ENCODE measurements at regions not wholly inside any gene's neighbourhood (a gene's known extent, or its start where the extent isn't known, plus 50 kb on each side); places are given as distances from the start of the nearest gene placed in this dataset.

- Histone ChIP-seq H3K27me3 (ENCODE audit: low read length) (no peaks in the 10 kb centered on the region), H3K9ac (ENCODE audit: low read length) (no peak overlapping the region), H3K9me2 (replicated peaks; ENCODE audit: insufficient read depth, low read length) (no peaks in the 10 kb centered on the region), H3K27ac (ENCODE audit: low read length) (no peak overlapping the region), H3K4me1 (ENCODE audit: low read length) (no peaks in the 10 kb centered on the region), H3K9me3 (ENCODE audit: low read length) (peaks cover 23% of the 10 kb centered on the region), H3K4me3 (ENCODE audit: low read length) (no peak overlapping the region), H3K4me2 (ENCODE audit: low read depth, low read length, poor library complexity, severe bottlenecking) (no peak overlapping the region), H3K79me2 (ENCODE audit: low read length) (no peaks in the 10 kb centered on the region), H4K20me1 (ENCODE audit: insufficient read depth, low read depth, low read length) (no peaks in the 10 kb centered on the region), H2AFZ (ENCODE audit: low read length) (no peak overlapping the region), H3K36me3 (ENCODE audit: insufficient read depth, low read length) (no peaks in the 10 kb centered on the region)
- no peak for DNase-seq
These were observed 994.9 kb downstream of the ADGRL2 start for GRCh38 chr1:82795508-82796149.

- no peak overlapping the region for H3K9ac ChIP-seq (ENCODE audit: low read length)
- no peak overlapping the region for H2AFZ ChIP-seq (ENCODE audit: low read length)
- H4K20me1 ChIP-seq (ENCODE audit: insufficient read depth, low read depth, low read length): no peaks in the 10 kb centered on the region
- no peak overlapping the region for H3K4me3 ChIP-seq (ENCODE audit: low read length)
- no peaks in the 10 kb centered on the region for H3K9me2 ChIP-seq (replicated peaks; ENCODE audit: insufficient read depth, low read length)
- DNase-seq: no peak
- no peak overlapping the region for H3K27ac ChIP-seq (ENCODE audit: low read length)
- H3K9me3 ChIP-seq (ENCODE audit: low read length): peaks cover 18% of the 10 kb centered on the region
- H3K4me1 ChIP-seq (ENCODE audit: low read length): no peaks in the 10 kb centered on the region
- H3K4me2 ChIP-seq (ENCODE audit: low read depth, low read length, poor library complexity, severe bottlenecking): no peak overlapping the region
- no peaks in the 10 kb centered on the region for H3K27me3 ChIP-seq (ENCODE audit: low read length)
- H3K36me3 ChIP-seq (ENCODE audit: insufficient read depth, low read length): no peaks in the 10 kb centered on the region
- no peaks in the 10 kb centered on the region for H3K79me2 ChIP-seq (ENCODE audit: low read length)
These were observed 991.4 kb downstream of the ADGRL2 start for GRCh38 chr1:82792151-82792550.

- H2AFZ ChIP-seq (ENCODE audit: low read length): no peak overlapping the region
- H3K4me3 ChIP-seq (ENCODE audit: low read length): no peak overlapping the region
- H3K27ac ChIP-seq (ENCODE audit: low read length): no peak overlapping the region
- no peak for DNase-seq
- H3K9me2 ChIP-seq (replicated peaks; ENCODE audit: insufficient read depth, low read length): no peaks in the 10 kb centered on the region
- H4K20me1 ChIP-seq (ENCODE audit: insufficient read depth, low read depth, low read length): no peaks in the 10 kb centered on the region
- no peaks in the 10 kb centered on the region for H3K79me2 ChIP-seq (ENCODE audit: low read length)
- H3K27me3 ChIP-seq (ENCODE audit: low read length): no peaks in the 10 kb centered on the region
- H3K9ac ChIP-seq (ENCODE audit: low read length): no peak overlapping the region
- H3K36me3 ChIP-seq (ENCODE audit: insufficient read depth, low read length): no peaks in the 10 kb centered on the region
- no peaks in the 10 kb centered on the region for H3K4me1 ChIP-seq (ENCODE audit: low read length)
- H3K9me3 ChIP-seq (ENCODE audit: low read length): peaks cover 11% of the 10 kb centered on the region; the same call in 1 of the 2 replicates
- H3K4me2 ChIP-seq (ENCODE audit: low read depth, low read length, poor library complexity, severe bottlenecking): no peak overlapping the region
These were observed 989.8 kb downstream of the ADGRL2 start for GRCh38 chr1:82790556-82790955.

GRCh38 chr1:82788660-82789059, 987.9 kb downstream of the ADGRL2 start:
- Histone ChIP-seq H3K4me2 (ENCODE audit: low read depth, low read length, poor library complexity, severe bottlenecking) (no peak overlapping the region), H3K27ac (ENCODE audit: low read length) (no peak overlapping the region), H3K9me3 (ENCODE audit: low read length) (peaks cover 14% of the 10 kb centered on the region; the same call in 1 of the 2 replicates), H3K36me3 (ENCODE audit: insufficient read depth, low read length) (no peaks in the 10 kb centered on the region), H3K4me1 (ENCODE audit: low read length) (no peaks in the 10 kb centered on the region), H4K20me1 (ENCODE audit: insufficient read depth, low read depth, low read length) (no peaks in the 10 kb centered on the region), H3K4me3 (ENCODE audit: low read length) (no peak overlapping the region), H3K9me2 (replicated peaks; ENCODE audit: insufficient read depth, low read length) (no peaks in the 10 kb centered on the region), H3K27me3 (ENCODE audit: low read length) (no peaks in the 10 kb centered on the region), H3K9ac (ENCODE audit: low read length) (no peak overlapping the region), H2AFZ (ENCODE audit: low read length) (no peak overlapping the region), H3K79me2 (ENCODE audit: low read length) (no peaks in the 10 kb centered on the region)
- no peak for DNase-seq

- Histone ChIP-seq H3K27ac (ENCODE audit: low read length) (no peak overlapping the region), H3K9me2 (replicated peaks; ENCODE audit: insufficient read depth, low read length) (no peaks in the 10 kb centered on the region), H3K36me3 (ENCODE audit: insufficient read depth, low read length) (no peaks in the 10 kb centered on the region), H3K4me2 (ENCODE audit: low read depth, low read length, poor library complexity, severe bottlenecking) (no peak overlapping the region), H3K9me3 (ENCODE audit: low read length) (peaks cover 14% of the 10 kb centered on the region; the same call in 1 of the 2 replicates), H3K27me3 (ENCODE audit: low read length) (no peaks in the 10 kb centered on the region), H3K79me2 (ENCODE audit: low read length) (no peaks in the 10 kb centered on the region), H4K20me1 (ENCODE audit: insufficient read depth, low read depth, low read length) (no peaks in the 10 kb centered on the region), H3K4me1 (ENCODE audit: low read length) (no peaks in the 10 kb centered on the region), H2AFZ (ENCODE audit: low read length) (no peak overlapping the region), H3K4me3 (ENCODE audit: low read length) (no peak overlapping the region), H3K9ac (ENCODE audit: low read length) (no peak overlapping the region)
- DNase-seq: no peak
These were observed 987.3 kb downstream of the ADGRL2 start for GRCh38 chr1:82788038-82788437.

- no peak overlapping the region for H2AFZ ChIP-seq (ENCODE audit: low read length)
- no peaks in the 10 kb centered on the region for H3K36me3 ChIP-seq (ENCODE audit: insufficient read depth, low read length)
- H3K9me3 ChIP-seq (ENCODE audit: low read length): peaks cover 14% of the 10 kb centered on the region; the same call in 1 of the 2 replicates
- no peaks in the 10 kb centered on the region for H3K9me2 ChIP-seq (replicated peaks; ENCODE audit: insufficient read depth, low read length)
- H3K9ac ChIP-seq (ENCODE audit: low read length): no peak overlapping the region
- H3K27me3 ChIP-seq (ENCODE audit: low read length): no peaks in the 10 kb centered on the region
- H3K4me1 ChIP-seq (ENCODE audit: low read length): no peaks in the 10 kb centered on the region
- H3K27ac ChIP-seq (ENCODE audit: low read length): no peak overlapping the region
- no peaks in the 10 kb centered on the region for H4K20me1 ChIP-seq (ENCODE audit: insufficient read depth, low read depth, low read length)
- H3K79me2 ChIP-seq (ENCODE audit: low read length): no peaks in the 10 kb centered on the region
- H3K4me2 ChIP-seq (ENCODE audit: low read depth, low read length, poor library complexity, severe bottlenecking): no peak overlapping the region
- no peak overlapping the region for H3K4me3 ChIP-seq (ENCODE audit: low read length)
- DNase-seq: no peak
These were observed 986.1 kb downstream of the ADGRL2 start for GRCh38 chr1:82786883-82787282.

GRCh38 chr1:82785268-82785790, 984.6 kb downstream of the ADGRL2 start:
- Histone ChIP-seq H4K20me1 (ENCODE audit: insufficient read depth, low read depth, low read length) (no peaks in the 10 kb centered on the region), H3K9ac (ENCODE audit: low read length) (no peak overlapping the region), H3K27me3 (ENCODE audit: low read length) (no peaks in the 10 kb centered on the region), H3K79me2 (ENCODE audit: low read length) (no peaks in the 10 kb centered on the region), H3K27ac (ENCODE audit: low read length) (no peak overlapping the region), H3K9me3 (ENCODE audit: low read length) (peaks cover 12% of the 10 kb centered on the region; the same call in 1 of the 2 replicates), H3K4me1 (ENCODE audit: low read length) (no peaks in the 10 kb centered on the region), H3K4me3 (ENCODE audit: low read length) (no peak overlapping the region), H3K4me2 (ENCODE audit: low read depth, low read length, poor library complexity, severe bottlenecking) (no peak overlapping the region), H3K9me2 (replicated peaks; ENCODE audit: insufficient read depth, low read length) (no peaks in the 10 kb centered on the region), H2AFZ (ENCODE audit: low read length) (no peak overlapping the region), H3K36me3 (ENCODE audit: insufficient read depth, low read length) (no peaks in the 10 kb centered on the region)
- no peak for DNase-seq

- Histone ChIP-seq H3K4me1 (ENCODE audit: low read length) (no peaks in the 10 kb centered on the region), H3K36me3 (ENCODE audit: insufficient read depth, low read length) (no peaks in the 10 kb centered on the region), H3K27me3 (ENCODE audit: low read length) (no peaks in the 10 kb centered on the region), H3K9me2 (replicated peaks; ENCODE audit: insufficient read depth, low read length) (no peaks in the 10 kb centered on the region), H3K4me2 (ENCODE audit: low read depth, low read length, poor library complexity, severe bottlenecking) (no peak overlapping the region), H3K27ac (ENCODE audit: low read length) (no peak overlapping the region), H3K79me2 (ENCODE audit: low read length) (no peaks in the 10 kb centered on the region), H3K9ac (ENCODE audit: low read length) (no peak overlapping the region), H2AFZ (ENCODE audit: low read length) (no peak overlapping the region), H4K20me1 (ENCODE audit: insufficient read depth, low read depth, low read length) (no peaks in the 10 kb centered on the region), H3K4me3 (ENCODE audit: low read length) (no peak overlapping the region), H3K9me3 (ENCODE audit: low read length) (peaks cover 7% of the 10 kb centered on the region; the same call in 1 of the 2 replicates)
- no peak for DNase-seq
These were observed 982.3 kb downstream of the ADGRL2 start for GRCh38 chr1:82783044-82783443.
